Naive thymus-derived CD8-positive, alpha-beta T cell (primary cell): ENCODE measurements at regions not wholly inside any gene's neighbourhood (a gene's known extent, or its start where the extent isn't known, plus 50 kb on each side); places are given as distances from the start of the nearest gene placed in this dataset.
A peak's percentile ranks its signal among the peaks of the same experiment; 100 is the strongest.
"Not testable (repeated sequence)": the region's sequence is repeated elsewhere in the genome, so short reads cannot be mapped to it uniquely, and the experiment has no call there.

ENCODE experiments used
- ATAC-seq, 2 donors: fragments of 150-1000 bp; cut with Tn5 transposase in 1 of 2; sonication (Bioruptor Pico), chemical (Tn5 transposase) in 1 of 2; 1 replicate in 1 of 2; 2 replicates in 1 of 2; pipeline ENCODE4 v1.10.0; 2021; ENCODE audit warnings: mild to moderate bottlenecking in 2 of 2, moderate library complexity in 2 of 2
- POLR2A ChIA-PET: fragments of 350-600 bp; sonication (Branson Sonifier 250); formaldehyde crosslinking; loops from one replicate; lab custom pipeline; 2021; ENCODE audit warnings: antibody characterized with exemption; lab: Charles Lee
- DNase-seq, 10 donors: peaks; one replicate each; pipeline versions ENCODE4 v3.0.0 to v3.0.0-alpha.2; 2020 to 2022
- H3K27ac Mint-ChIP-seq, 10 donors: one replicate each; pipeline ENCODE4 v1.8.0; 2020 to 2022; ENCODE audit warnings: mild to moderate bottlenecking in 10 of 10, mixed read lengths in 10 of 10, moderate library complexity in 4 of 10, inconsistent platforms in 1 of 10
- H3K27me3 Mint-ChIP-seq, 5 donors: one replicate each; pipeline ENCODE4 v1.8.0; 2021 to 2022; ENCODE audit warnings: mixed read lengths in 5 of 5
- H3K36me3 Mint-ChIP-seq, 3 donors: one replicate each; pipeline ENCODE4 v1.8.0; 2020 to 2022; ENCODE audit warnings: mixed read lengths in 3 of 3, mild to moderate bottlenecking in 2 of 3, inconsistent platforms in 1 of 3
- H3K4me1 Mint-ChIP-seq, 4 donors: one replicate each; pipeline ENCODE4 v1.8.0; 2021 to 2022; ENCODE audit warnings: mixed read lengths in 4 of 4
- H3K4me3 Mint-ChIP-seq, 10 donors: one replicate each; pipeline ENCODE4 v1.8.0; 2020 to 2022; ENCODE audit warnings: mild to moderate bottlenecking in 10 of 10, mixed read lengths in 10 of 10, moderate library complexity in 6 of 10, inconsistent platforms in 1 of 10
- H3K9me3 Mint-ChIP-seq, 9 donors: one replicate each; pipeline ENCODE4 v1.8.0; 2020 to 2022; ENCODE audit warnings: mixed read lengths in 9 of 9, mild to moderate bottlenecking in 3 of 9, inconsistent platforms in 1 of 9, moderate library complexity in 1 of 9

DNA sequence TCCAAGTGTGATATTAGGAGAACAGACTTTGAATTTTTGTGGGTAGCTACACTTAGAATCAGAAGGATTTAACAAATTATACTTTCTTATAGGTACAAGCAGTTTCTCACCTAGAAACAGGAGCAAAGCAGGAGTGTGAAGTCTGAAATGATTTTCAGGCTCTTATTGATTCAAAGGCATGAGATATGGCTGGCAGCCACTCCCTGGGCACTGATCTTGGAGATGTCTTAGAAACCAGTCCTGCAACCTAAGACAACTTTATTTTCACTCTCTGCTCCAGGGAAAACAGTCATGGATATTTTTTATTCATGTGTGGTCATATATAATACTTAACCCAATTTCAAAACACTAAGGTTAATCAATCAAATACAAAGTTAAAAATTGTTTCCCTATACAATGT lies 254.9 kb upstream of the TMEM132C start:
- H3K36me3 Mint-ChIP-seq = no peaks in the 10 kb centered on the region
- DNase-seq (no peak), ATAC-seq (no peak)
- H3K27me3 Mint-ChIP-seq = peaks cover 0 to 2% (median 0%) of the 10 kb centered on the region in 5 donors
- peaks cover 0 to 6% (median 1%) of the 10 kb centered on the region in 9 donors for H3K9me3 Mint-ChIP-seq
- no peaks in the 10 kb centered on the region for H3K4me1 Mint-ChIP-seq
- H3K4me3 Mint-ChIP-seq = no peak overlapping the region
- no peak overlapping the region for H3K27ac Mint-ChIP-seq
- POLR2A ChIA-PET = no interaction called here

DNA sequence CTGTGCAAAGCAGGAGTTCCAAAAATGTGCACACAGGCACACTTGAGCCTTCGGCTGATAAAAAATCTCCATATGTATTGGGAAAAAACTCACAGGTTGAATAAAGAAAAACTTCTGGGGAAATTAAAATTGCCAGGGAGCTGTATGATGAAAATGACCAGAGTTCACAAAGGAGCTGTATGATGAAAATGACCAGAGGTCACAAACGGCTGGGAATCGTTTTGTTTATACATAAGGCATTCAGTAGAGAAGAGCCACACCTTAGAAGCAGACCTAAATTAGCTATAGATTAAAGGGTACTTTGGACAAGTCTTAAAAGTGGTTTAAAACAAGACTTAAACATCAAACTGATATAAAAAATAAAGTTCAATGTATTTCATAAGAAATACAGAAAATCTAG lies 251.7 kb upstream of the TMEM132C start:
- ATAC-seq = no peak
- POLR2A ChIA-PET = no interaction called here

DNA sequence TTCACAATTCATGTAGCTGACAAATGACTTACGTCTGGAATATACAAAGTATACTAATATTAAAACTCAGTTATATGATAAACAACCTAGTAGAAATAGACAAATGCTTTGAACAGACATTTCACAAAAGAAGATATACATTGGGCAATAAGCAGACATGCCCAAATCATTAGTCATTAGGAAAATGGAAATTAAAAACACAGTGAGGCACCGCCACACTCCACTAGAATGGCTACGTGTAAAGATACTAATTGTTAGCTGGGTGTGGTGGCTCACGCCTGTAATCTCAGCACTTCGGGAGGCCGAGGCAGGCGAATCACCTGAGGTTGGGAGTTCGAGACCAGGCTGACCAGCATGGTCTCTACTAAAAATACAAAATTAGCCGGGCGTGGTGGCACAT lies 248.9 kb upstream of the TMEM132C start:
- Mint-ChIP-seq H3K36me3 (no peaks in the 10 kb centered on the region), H3K27me3 (no peaks in the 10 kb centered on the region), H3K4me1 (no peaks in the 10 kb centered on the region), H3K27ac (no peak overlapping the region), H3K9me3 (peaks cover 0 to 14% (median 3%) of the 10 kb centered on the region in 9 donors), H3K4me3 (no peak overlapping the region)
- DNase-seq = no peak
- POLR2A ChIA-PET = no interaction called here
- no peak for ATAC-seq

More for the DNA sequence above, 251.7 kb upstream of the TMEM132C start:
- Mint-ChIP-seq H3K4me3 (no peak overlapping the region), H3K9me3 (peaks cover 0 to 11% (median 2%) of the 10 kb centered on the region in 9 donors), H3K27ac (no peak overlapping the region), H3K36me3 (no peaks in the 10 kb centered on the region), H3K27me3 (peaks cover 0 to 2% (median 0%) of the 10 kb centered on the region in 5 donors), H3K4me1 (no peaks in the 10 kb centered on the region)
- no peak for DNase-seq

DNA sequence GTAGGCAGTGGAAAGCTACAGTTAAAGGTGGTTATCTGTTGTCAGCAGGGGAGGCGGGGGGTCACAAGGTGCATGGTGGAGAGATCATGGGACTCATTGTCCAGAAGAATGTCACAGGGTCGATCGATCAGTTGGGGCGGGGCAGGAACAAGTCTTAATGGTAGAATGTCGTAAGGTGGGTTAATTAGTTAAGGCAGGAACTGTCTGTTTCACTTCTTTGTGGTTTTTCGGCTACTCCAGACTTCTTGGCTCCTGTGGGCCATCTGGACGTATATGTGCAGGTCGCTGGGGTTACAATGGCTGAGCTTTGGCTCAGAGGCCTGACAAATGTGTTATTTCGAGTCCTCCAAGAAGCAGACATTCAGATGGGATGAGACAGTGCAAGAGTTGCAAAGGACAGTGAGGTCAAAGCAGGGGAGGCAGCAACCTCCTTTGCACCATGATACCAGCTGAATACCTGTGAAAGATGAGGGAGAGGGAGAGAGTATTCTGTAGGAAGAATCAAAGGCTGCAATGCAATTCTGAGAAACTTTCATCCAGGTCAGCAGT lies 246.9 kb upstream of the TMEM132C start:
- no peak overlapping the region for H3K4me3 Mint-ChIP-seq
- H3K27me3 Mint-ChIP-seq = no peaks in the 10 kb centered on the region
- H3K9me3 Mint-ChIP-seq = peaks cover 0 to 16% (median 3%) of the 10 kb centered on the region in 9 donors
- POLR2A ChIA-PET = no interaction called here
- ATAC-seq (no peak), DNase-seq (no peak)
- no peaks in the 10 kb centered on the region for H3K36me3 Mint-ChIP-seq
- H3K27ac Mint-ChIP-seq = no peak overlapping the region
- H3K4me1 Mint-ChIP-seq = no peaks in the 10 kb centered on the region

DNA sequence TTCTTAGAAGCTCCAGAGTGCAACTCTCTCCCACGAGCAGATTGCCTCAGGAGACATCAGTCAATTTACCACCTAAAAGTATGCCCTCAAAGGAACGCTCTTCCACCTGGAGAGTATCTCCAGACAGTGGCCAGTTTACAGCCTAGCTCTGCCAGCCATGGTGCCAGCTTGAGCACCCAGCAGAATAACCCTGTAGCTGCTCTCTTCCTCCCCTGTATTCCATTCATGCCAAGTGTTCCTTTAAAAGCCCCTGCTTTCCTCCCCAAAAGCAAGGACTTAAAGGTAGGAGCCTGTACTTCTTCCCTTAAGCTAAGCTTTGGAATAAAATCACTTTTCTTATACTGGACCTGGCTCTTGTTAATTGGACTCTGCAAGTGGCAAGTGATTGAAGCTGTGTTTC lies 245.4 kb upstream of the TMEM132C start:
- Mint-ChIP-seq H3K4me3 (no peak overlapping the region), H3K27me3 (no peaks in the 10 kb centered on the region), H3K9me3 (peaks cover 0 to 16% (median 3%) of the 10 kb centered on the region in 9 donors), H3K4me1 (no peaks in the 10 kb centered on the region), H3K27ac (no peak overlapping the region), H3K36me3 (no peaks in the 10 kb centered on the region)
- ATAC-seq (no peak), DNase-seq (no peak)
- POLR2A ChIA-PET = no interaction called here

DNA sequence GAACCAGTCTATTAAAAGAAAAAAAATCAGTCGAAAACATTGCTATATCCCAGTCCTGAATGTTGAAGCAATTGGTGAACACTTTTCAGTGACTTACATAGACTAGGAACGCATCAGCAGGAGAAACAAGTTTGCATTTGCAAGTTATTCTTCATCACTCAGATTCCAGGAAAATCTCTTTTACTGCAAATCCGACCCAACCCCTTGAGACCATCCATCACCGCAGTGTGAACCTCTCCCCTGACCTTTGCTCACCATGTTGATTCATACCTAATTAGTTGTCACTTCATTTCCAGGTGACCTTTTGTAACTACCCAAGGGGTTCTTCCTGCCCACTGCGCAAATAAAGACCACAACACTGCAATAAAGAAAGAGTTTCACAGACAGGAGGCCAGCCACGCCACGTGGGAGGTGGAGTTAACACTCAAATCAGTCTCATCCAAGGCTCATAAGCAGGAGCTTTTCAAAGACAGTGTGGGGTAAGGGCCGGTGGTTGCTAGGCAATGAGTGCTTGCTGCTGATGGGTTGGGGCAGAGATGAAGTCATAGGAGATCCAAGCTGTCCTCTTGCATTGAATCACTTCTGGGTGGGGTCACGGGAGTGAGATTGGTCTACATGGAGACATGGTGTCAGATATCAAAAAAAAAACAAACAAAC lies 241.3 kb upstream of the TMEM132C start:
- Mint-ChIP-seq H3K27ac (no peak overlapping the region), H3K36me3 (no peaks in the 10 kb centered on the region), H3K9me3 (peaks cover 0 to 16% (median 4%) of the 10 kb centered on the region in 9 donors), H3K4me1 (no peaks in the 10 kb centered on the region), H3K4me3 (no peak overlapping the region), H3K27me3 (no peaks in the 10 kb centered on the region)
- ATAC-seq (no peak), DNase-seq (no peak)
- POLR2A ChIA-PET = no interaction called here

DNA sequence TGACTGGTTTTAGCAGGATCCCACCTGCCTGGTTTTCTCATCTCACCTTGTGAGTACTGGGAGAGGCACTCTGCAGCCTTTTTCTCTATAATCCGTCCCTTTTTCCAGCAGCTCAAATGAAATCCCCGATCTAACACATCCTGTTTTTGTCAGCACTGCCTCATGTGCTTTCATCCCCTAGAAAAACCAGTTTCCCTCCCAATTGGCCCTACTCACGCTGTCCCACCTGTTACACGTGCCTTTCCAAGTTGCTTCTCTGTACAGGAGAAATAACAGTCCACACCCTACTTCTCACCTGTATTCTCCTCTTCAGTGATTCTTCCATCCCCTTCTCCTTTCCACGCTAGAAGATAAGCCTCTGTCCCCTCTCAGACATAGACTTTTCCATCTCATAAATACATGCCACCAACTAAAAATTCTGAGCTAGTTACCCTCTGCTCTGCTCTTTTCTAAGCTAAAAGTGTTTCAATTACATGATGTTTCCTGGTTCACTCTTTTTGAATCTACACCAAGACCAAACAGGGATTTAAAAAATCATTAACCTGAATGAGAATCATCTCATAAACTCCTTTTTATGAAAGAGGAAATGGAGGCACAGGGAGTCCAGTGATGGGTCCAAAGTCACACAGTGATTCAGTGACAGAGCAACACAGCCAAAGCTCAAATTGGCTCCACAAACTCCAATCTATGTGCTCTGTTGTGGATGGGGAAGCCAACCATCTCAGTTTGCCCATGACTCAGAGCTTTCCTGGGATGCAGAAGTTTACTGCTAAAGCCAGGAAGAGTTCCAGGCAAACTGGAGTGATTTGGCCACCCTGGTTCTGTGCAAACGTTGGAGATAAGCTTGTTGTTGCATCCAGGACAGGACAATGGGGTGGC lies 240.0 kb upstream of the TMEM132C start:
- Mint-ChIP-seq H3K4me1 (no peaks in the 10 kb centered on the region), H3K4me3 (no peak overlapping the region), H3K27me3 (no peaks in the 10 kb centered on the region), H3K27ac (peak overlapping the region in 1 of 10 donors; percentile 21), H3K9me3 (peaks cover 0 to 19% (median 0%) of the 10 kb centered on the region in 9 donors), H3K36me3 (no peaks in the 10 kb centered on the region)
- DNase-seq (no peak), ATAC-seq (no peak)
- POLR2A ChIA-PET = no interaction called here

DNA sequence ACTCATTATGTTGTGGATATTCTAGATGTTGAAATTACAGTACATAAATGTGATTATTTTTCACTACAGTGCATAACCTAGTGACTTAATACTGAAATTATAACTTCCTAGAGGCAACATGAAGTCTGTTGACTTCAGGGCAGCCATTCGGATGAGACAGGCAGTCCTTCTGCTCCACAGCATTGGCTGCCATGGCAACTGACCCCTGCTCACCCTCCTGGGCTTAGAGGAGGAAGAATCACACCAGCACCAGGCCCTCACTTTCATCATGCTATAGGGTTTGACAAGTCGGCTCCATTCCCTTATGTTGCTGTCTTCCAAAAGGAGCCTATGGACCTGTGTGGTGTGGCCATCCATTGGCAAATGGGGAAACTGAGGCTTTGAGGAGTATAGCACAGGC lies 233.5 kb upstream of the TMEM132C start:
- H3K4me1 Mint-ChIP-seq = no peaks in the 10 kb centered on the region
- H3K4me3 Mint-ChIP-seq = no peak overlapping the region
- no peak overlapping the region for H3K27ac Mint-ChIP-seq
- no peak for DNase-seq
- H3K27me3 Mint-ChIP-seq = no peaks in the 10 kb centered on the region
- ATAC-seq = no peak
- no peaks in the 10 kb centered on the region for H3K36me3 Mint-ChIP-seq
- H3K9me3 Mint-ChIP-seq = peaks cover 0 to 20% (median 0%) of the 10 kb centered on the region in 9 donors
- POLR2A ChIA-PET = no interaction called here

DNA sequence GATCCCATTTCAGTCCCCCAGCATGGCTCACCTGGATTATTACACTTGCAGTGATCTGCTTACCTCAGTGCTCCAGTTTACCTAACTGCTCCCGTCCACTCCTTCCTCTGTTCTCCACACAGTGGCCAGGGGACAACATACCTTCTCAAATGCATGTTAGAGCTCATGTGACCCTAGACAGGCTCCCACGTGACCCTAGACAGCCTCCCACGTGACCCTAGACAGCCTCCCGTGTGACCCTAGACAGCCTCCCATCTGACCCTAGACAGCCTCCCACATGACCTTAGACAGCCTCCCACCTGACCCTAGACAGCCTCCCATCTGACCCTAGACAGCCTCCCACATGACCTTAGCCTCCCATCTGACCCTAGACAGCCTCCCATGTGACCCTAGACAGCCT lies 226.0 kb upstream of the TMEM132C start:
- Mint-ChIP-seq H3K36me3 (peaks cover 0 to 7% (median 2%) of the 10 kb centered on the region in 3 donors), H3K4me1 (no peaks in the 10 kb centered on the region), H3K9me3 (peaks cover 0 to 40% (median 22%) of the 10 kb centered on the region in 9 donors), H3K27ac (no peak overlapping the region), H3K4me3 (no peak overlapping the region), H3K27me3 (peaks cover 0 to 5% (median 0%) of the 10 kb centered on the region in 5 donors)
- ATAC-seq = no peak
- POLR2A ChIA-PET = no interaction called here
- no peak for DNase-seq

DNA sequence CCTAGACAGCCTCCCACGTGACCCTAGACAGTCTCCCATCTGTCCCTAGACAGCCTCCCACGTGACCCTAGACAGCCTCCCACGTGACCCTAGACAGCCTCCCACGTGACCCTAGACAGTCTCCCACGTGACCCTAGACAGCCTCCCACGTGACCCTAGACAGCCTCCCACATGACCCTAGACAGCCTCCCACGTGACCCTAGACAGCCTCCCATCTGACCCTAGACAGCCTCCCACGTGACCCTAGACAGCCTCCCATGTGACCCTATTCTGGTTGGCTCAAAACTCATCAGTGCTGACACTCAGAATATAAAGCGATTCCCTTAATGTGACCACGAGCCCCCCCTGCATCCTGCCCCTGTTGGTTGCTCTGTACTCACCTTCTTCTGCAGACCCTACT lies 224.7 kb upstream of the TMEM132C start:
- peaks cover 0 to 40% (median 22%) of the 10 kb centered on the region in 9 donors for H3K9me3 Mint-ChIP-seq
- not testable (repeated sequence) for ATAC-seq

DNA sequence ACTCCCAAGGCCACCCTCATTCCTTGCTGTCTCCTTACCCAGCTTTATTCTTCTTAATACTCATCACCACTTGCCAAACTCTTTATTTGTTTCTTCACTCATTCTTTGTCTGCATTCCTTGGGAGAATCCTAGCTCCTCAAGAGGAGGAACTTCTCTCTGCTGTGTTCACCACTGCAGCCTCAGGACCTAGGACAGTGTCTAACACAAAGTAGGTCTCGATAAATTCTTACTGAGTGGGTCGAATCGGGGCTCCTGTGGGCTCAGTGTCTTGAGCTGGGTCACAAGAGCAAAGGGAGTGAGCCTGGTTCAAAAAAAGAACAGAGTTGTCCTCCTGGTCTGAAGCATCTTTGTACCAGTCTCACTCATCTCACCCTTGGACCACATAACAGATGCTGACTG lies 224.1 kb upstream of the TMEM132C start:
- Mint-ChIP-seq H3K27ac (no peak overlapping the region), H3K27me3 (peaks cover 0 to 5% (median 0%) of the 10 kb centered on the region in 5 donors), H3K36me3 (peaks cover 0 to 7% (median 2%) of the 10 kb centered on the region in 3 donors), H3K4me3 (no peak overlapping the region), H3K4me1 (no peaks in the 10 kb centered on the region), H3K9me3 (peaks cover 0 to 36% (median 21%) of the 10 kb centered on the region in 9 donors)
- DNase-seq = no peak
- POLR2A ChIA-PET = no interaction called here
- ATAC-seq = no peak

More for the DNA sequence above, 224.7 kb upstream of the TMEM132C start:
- DNase-seq, H3K36me3 Mint-ChIP-seq, H3K4me1 Mint-ChIP-seq, H3K27ac Mint-ChIP-seq, H3K27me3 Mint-ChIP-seq, H3K4me3 Mint-ChIP-seq, POLR2A ChIA-PET: not testable (repeated sequence)

DNA sequence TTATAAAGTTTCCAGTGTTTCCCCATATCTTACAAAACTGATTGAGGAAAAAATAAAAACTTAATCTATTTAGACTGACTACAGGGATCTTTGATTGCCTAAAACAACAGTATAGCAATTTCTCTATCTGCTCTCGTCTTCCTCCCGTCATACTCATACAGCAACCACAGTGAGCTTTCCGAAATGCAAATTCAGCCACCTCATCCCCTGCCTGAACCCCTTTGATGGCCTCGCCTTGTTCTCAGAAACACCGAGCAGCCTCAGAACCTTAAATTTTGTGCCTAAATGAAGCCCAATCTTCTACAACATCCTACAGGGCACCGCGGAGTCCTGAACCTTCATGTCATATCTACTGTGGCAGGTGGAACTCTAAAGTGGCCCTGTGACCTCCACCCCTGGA lies 223.7 kb upstream of the TMEM132C start:
- ATAC-seq (no peak), DNase-seq (no peak)
- Mint-ChIP-seq H3K27ac (no peak overlapping the region), H3K4me1 (no peaks in the 10 kb centered on the region), H3K27me3 (peaks cover 0 to 5% (median 0%) of the 10 kb centered on the region in 5 donors), H3K36me3 (peaks cover 0 to 7% (median 2%) of the 10 kb centered on the region in 3 donors), H3K4me3 (no peak overlapping the region), H3K9me3 (peaks cover 0 to 33% (median 20%) of the 10 kb centered on the region in 9 donors)
- POLR2A ChIA-PET = no interaction called here
